Endodermal cell (in vitro differentiated cells): ENCODE measurements at regions not wholly inside any gene's neighbourhood (a gene's known extent, or its start where the extent isn't known, plus 50 kb on each side); places are given as distances from the start of the nearest gene placed in this dataset.
A peak's percentile ranks its signal among the peaks of the same experiment; 100 is the strongest.

Experiments
- DNase-seq: peaks from one replicate; pipeline ENCODE4 v3.0.0-alpha.2; 2017
- H3K27ac ChIP-seq: 2 replicates; pipeline ENCODE4 v1.5.1; 2013; ENCODE audit warnings: mild to moderate bottlenecking, low read depth, low read length, moderate library complexity
- H3K27me3 ChIP-seq: 2 replicates; pipeline ENCODE4 v1.6.1; 2013; ENCODE audit warnings: mild to moderate bottlenecking, low read length, moderate library complexity; ENCODE audit not compliant: insufficient read depth, control insufficient read depth, poor library complexity, severe bottlenecking
- H3K36me3 ChIP-seq: 2 replicates; pipeline ENCODE4 v1.7.0; 2013; ENCODE audit warnings: mild to moderate bottlenecking, low read length, moderate library complexity; ENCODE audit not compliant: control insufficient read depth, insufficient read depth
- H3K4me1 ChIP-seq: one replicate; pipeline ENCODE4 v1.7.0; 2013; ENCODE audit warnings: low read length; ENCODE audit not compliant: control insufficient read depth, insufficient read depth
- H3K4me3 ChIP-seq: 2 replicates; pipeline ENCODE4 v1.5.1; 2013; ENCODE audit warnings: mild to moderate bottlenecking, low read length, moderate library complexity
- H3K9ac ChIP-seq: 2 replicates; pipeline ENCODE4 v1.6.1; 2013; ENCODE audit warnings: mild to moderate bottlenecking, low read length, moderate library complexity; ENCODE audit not compliant: poor library complexity, severe bottlenecking; ENCODE audit errors: extremely low read depth
- H3K9me3 ChIP-seq: 2 replicates; pipeline ENCODE4 v1.6.1; 2013; ENCODE audit warnings: mild to moderate bottlenecking, low read length, moderate library complexity; ENCODE audit not compliant: control insufficient read depth
- H3K27ac Mint-ChIP-seq: 2 replicates; pipeline ENCODE4 v1.8.0; 2020; ENCODE audit warnings: mixed read lengths
- H3K27me3 Mint-ChIP-seq: 2 replicates; pipeline ENCODE4 v1.8.0; 2021; ENCODE audit warnings: mild to moderate bottlenecking, mixed read lengths; ENCODE audit not compliant: insufficient read depth
- H3K36me3 Mint-ChIP-seq: 2 replicates; pipeline ENCODE4 v1.8.0; 2020; ENCODE audit warnings: low read depth, mixed read lengths
- H3K4me1 Mint-ChIP-seq: 2 replicates; pipeline ENCODE4 v1.8.0; 2020; ENCODE audit warnings: mixed read lengths
- H3K4me3 Mint-ChIP-seq: 2 replicates; pipeline ENCODE4 v1.8.0; 2020; ENCODE audit warnings: mild to moderate bottlenecking, moderate library complexity, mixed read lengths
- H3K9me3 Mint-ChIP-seq: 2 replicates; pipeline ENCODE4 v1.8.0; 2020; ENCODE audit warnings: mild to moderate bottlenecking, mixed read lengths
- CTCF ChIP-seq: fragments of 200-600 bp; sonication (generic); conservative IDR thresholded peaks from 2 replicates; pipeline ENCODE4 v1.5.0; 2021; ENCODE audit warnings: antibody characterized with exemption, mild to moderate bottlenecking
- WGBS, 2 experiments: methylation state at CpG; one replicate each; pipeline versions ENCODE4 v1.1.5 to v1.1.7; 2013; ENCODE audit warnings: missing lambda C conversion rate in 2 of 2, mixed read lengths in 1 of 2; ENCODE audit not compliant: insufficient coverage in 1 of 2, insufficient read length in 1 of 2; 5-methylcytosine and 5-hydroxymethylcytosine counted together

DNA sequence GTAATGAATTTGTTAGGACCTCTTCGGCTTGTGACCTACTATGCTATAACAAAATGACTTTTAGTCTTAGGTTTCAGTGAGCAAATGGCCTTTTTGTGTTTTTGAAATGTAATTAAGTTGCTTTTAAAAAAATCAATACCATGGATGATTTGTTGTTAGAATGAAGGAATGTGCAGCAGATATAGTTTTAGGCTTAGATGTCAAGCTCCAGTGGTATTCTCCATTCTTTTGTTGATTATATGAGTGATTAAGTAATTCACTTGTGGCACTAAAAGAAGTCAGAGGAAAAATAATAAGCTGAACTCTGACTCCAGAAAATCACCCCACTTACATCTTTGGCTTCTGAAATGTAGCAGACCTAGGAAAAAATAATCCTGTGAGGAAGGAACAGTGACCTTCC, 474.1 kb upstream of the MIS18BP1 start:
- Mint-ChIP-seq H3K36me3 (no peaks in the 10 kb centered on the region), H3K27ac (no peak overlapping the region), H3K27me3 (no peaks in the 10 kb centered on the region), H3K4me1 (no peaks in the 10 kb centered on the region), H3K9me3 (no peaks in the 10 kb centered on the region), H3K4me3 (no peak overlapping the region)
- Histone ChIP-seq H3K4me3 (no peak overlapping the region), H3K36me3 (no peaks in the 10 kb centered on the region), H3K4me1 (no peaks in the 10 kb centered on the region), H3K9ac (no peak overlapping the region), H3K27me3 (no peaks in the 10 kb centered on the region), H3K27ac (no peak overlapping the region), H3K9me3 (no peaks in the 10 kb centered on the region)
- TF ChIP-seq CTCF, result no peak
- 100% methylated on average over 1 of the region's 1 CpG; no CpG with 5 or more reads in 1 of the 2 experiments for WGBS, 2 experiments
- no peak for DNase-seq

- H3K27ac ChIP-seq, result no peak overlapping the region
- no peaks in the 10 kb centered on the region for H3K36me3 Mint-ChIP-seq
- TF ChIP-seq CTCF, result no peak
- H3K4me3 Mint-ChIP-seq, result no peak overlapping the region
- peaks cover 3% of the 10 kb centered on the region for H3K9me3 Mint-ChIP-seq
- peaks cover 14% of the 10 kb centered on the region for H3K9me3 ChIP-seq
- H3K4me3 ChIP-seq, result no peak overlapping the region
- H3K36me3 ChIP-seq, result no peaks in the 10 kb centered on the region
- H3K27me3 ChIP-seq, result no peaks in the 10 kb centered on the region
- no peak for DNase-seq
- no peaks in the 10 kb centered on the region for H3K4me1 ChIP-seq
- no peak overlapping the region for H3K9ac ChIP-seq
- H3K27ac Mint-ChIP-seq, result no peak overlapping the region
- H3K4me1 Mint-ChIP-seq, result no peaks in the 10 kb centered on the region
- H3K27me3 Mint-ChIP-seq, result peaks cover 3% of the 10 kb centered on the region
Measured at GRCh38 chr14:45721472-45721871, 468.5 kb upstream of the MIS18BP1 start.

GRCh38 chr14:45716572-45716971, 463.6 kb upstream of the MIS18BP1 start:
- no peaks in the 10 kb centered on the region for H3K36me3 ChIP-seq
- H3K27me3 Mint-ChIP-seq, result peaks cover 3% of the 10 kb centered on the region
- no peaks in the 10 kb centered on the region for H3K4me1 ChIP-seq
- no peak for DNase-seq
- H3K4me1 Mint-ChIP-seq, result no peaks in the 10 kb centered on the region
- H3K4me3 Mint-ChIP-seq, result no peak overlapping the region
- peak overlapping the region; percentile 48 for H3K4me3 ChIP-seq
- no peaks in the 10 kb centered on the region for H3K36me3 Mint-ChIP-seq
- H3K27me3 ChIP-seq, result no peaks in the 10 kb centered on the region
- peaks cover 40% of the 10 kb centered on the region for H3K9me3 ChIP-seq
- TF ChIP-seq CTCF, result peak; percentile 63
- peaks cover 19% of the 10 kb centered on the region for H3K9me3 Mint-ChIP-seq
- H3K27ac ChIP-seq, result no peak overlapping the region
- H3K27ac Mint-ChIP-seq, result no peak overlapping the region
- WGBS, 2 experiments, result 91 to 95% methylated on average over 7 to 9 of the region's 9 CpGs
- no peak overlapping the region for H3K9ac ChIP-seq
